ENCODE measurements at regions not wholly inside any gene's neighbourhood (a gene's known extent, or its start where the extent isn't known, plus 50 kb on each side); places are given as distances from the start of the nearest gene placed in this dataset.

DNA sequence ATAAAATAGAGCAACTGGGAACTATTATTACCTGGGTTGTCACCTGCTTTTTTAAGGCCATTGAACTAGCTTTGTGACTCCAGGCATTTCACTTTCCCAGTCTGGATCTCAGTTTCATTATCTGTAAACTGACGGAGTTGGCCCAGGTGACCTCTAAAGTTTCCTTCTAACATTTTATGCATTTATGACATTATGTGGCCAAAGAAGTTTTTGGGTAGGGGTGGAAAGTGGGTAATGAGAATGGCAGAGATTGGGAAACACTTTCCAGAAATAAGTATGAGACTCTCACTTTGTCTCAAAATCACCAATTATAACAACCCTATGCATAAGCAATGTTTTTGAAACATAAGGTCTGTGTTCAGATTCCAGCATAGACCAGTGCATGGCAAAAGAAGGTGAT, 99.1 kb upstream of the ARHGEF3 start:
- Histone ChIP-seq H3K4me1 (no peaks in the 10 kb centered on the region), H3K27me3 (no peaks in the 10 kb centered on the region), H3K27ac (no peak overlapping the region), H3K4me3 (no peak overlapping the region), H3K9ac (ENCODE audit: low read depth in 2 of 2, low read length in 2 of 2) (no peak overlapping the region), H3K9me3 (no peaks in the 10 kb centered on the region), H3K36me3 (no peaks in the 10 kb centered on the region)
- intact Hi-C loops (cut with DNase I), result no loop called here
- TF ChIP-seq, protein P1, sequence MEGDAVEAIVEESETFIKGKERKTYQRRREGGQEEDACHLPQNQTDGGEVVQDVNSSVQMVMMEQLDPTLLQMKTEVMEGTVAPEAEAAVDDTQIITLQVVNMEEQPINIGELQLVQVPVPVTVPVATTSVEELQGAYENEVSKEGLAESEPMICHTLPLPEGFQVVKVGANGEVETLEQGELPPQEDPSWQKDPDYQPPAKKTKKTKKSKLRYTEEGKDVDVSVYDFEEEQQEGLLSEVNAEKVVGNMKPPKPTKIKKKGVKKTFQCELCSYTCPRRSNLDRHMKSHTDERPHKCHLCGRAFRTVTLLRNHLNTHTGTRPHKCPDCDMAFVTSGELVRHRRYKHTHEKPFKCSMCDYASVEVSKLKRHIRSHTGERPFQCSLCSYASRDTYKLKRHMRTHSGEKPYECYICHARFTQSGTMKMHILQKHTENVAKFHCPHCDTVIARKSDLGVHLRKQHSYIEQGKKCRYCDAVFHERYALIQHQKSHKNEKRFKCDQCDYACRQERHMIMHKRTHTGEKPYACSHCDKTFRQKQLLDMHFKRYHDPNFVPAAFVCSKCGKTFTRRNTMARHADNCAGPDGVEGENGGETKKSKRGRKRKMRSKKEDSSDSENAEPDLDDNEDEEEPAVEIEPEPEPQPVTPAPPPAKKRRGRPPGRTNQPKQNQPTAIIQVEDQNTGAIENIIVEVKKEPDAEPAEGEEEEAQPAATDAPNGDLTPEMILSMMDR (IDR thresholded peaks at IDR 0.05), result no peak
- DNase-seq, result no peak

DNA sequence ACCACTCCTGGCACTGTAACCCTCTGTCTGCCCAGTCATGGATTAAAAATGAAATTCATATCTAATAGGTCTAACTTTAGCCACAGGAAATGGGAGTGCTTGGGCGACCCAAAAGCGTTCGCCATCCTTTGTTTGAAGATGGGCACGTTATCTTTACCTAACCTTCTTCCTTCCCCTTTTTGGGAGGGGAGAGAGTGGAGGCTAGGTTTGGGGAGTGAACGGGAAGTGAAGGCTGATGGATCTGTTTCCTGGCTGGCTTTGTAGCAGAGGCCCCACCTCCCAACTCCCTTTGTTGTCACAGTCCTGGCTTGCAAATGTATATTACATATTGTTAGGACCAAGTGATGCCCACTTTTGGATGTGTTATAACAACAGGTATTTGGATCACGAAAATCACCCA, 98.1 kb upstream of the ARHGEF3 start:
- no peaks in the 10 kb centered on the region for H3K9me3 ChIP-seq
- H3K27me3 ChIP-seq, result no peaks in the 10 kb centered on the region
- H3K4me3 ChIP-seq, result no peak overlapping the region
- no peak overlapping the region for H3K9ac ChIP-seq (ENCODE audit: low read depth in 2 of 2, low read length in 2 of 2)
- TF ChIP-seq, protein P1 (IDR thresholded peaks at IDR 0.05), result no peak
- no peak overlapping the region for H3K27ac ChIP-seq
- H3K36me3 ChIP-seq, result no peaks in the 10 kb centered on the region
- DNase-seq, result no peak
- intact Hi-C loops (cut with DNase I), result no loop called here
- H3K4me1 ChIP-seq, result no peaks in the 10 kb centered on the region

DNA sequence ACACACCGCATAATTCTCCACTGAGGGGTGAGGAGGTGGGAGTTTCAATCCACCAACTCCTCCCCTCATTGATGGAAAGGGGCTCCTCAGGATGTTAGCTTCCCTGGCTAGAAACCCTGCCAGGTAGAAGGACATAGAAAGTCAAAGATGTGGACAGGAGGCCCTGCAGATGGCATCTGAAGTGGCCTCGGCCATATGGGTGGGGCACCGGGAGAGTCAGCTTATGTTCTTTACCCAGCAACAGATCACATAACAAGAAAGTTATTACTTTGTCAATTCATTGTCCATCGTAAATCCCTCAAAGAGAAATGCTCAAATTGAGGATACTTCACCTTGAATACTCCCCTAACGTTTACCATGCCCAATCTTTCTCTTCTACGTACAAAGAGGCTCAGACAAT, 97.3 kb upstream of the ARHGEF3 start:
- TF ChIP-seq, protein P1 (IDR thresholded peaks at IDR 0.05), result no peak
- Histone ChIP-seq H3K4me1 (no peaks in the 10 kb centered on the region), H3K27me3 (no peaks in the 10 kb centered on the region)

DNA sequence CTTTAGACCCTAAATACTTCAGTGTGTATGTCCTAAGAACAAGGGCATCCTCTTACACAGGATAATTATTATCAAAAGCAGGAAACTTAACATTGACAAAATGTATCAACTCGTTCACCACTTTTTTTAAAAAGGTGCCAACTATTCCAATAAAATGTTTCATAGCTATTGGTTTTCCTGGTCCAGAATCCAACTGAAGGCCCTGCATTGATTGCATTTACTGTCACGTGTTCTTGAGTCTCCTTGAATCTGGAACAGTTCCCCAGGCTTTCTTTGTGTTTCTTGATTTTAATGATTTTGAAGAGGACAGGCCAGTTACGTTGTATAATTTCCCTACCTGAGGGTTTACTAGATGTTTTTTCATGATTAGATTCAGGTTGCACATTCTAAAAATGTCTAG, 94.6 kb upstream of the ARHGEF3 start:
- TF ChIP-seq, protein P1 (IDR thresholded peaks at IDR 0.05), result no peak
- Histone ChIP-seq H3K27me3 (no peaks in the 10 kb centered on the region), H3K9ac (ENCODE audit: low read depth in 2 of 2, low read length in 2 of 2) (no peak overlapping the region), H3K9me3 (no peaks in the 10 kb centered on the region), H3K4me1 (no peaks in the 10 kb centered on the region), H3K4me3 (no peak overlapping the region), H3K27ac (no peak overlapping the region), H3K36me3 (no peaks in the 10 kb centered on the region)
- no peak for DNase-seq
- intact Hi-C loops (cut with DNase I), result no loop called here

More for the DNA sequence above, 97.3 kb upstream of the ARHGEF3 start:
- no peak for DNase-seq
- Histone ChIP-seq H3K36me3 (no peaks in the 10 kb centered on the region), H3K9ac (ENCODE audit: low read depth in 2 of 2, low read length in 2 of 2) (no peak overlapping the region), H3K9me3 (no peaks in the 10 kb centered on the region), H3K27ac (no peak overlapping the region), H3K4me3 (no peak overlapping the region)
- intact Hi-C loops (cut with DNase I), result no loop called here

DNA sequence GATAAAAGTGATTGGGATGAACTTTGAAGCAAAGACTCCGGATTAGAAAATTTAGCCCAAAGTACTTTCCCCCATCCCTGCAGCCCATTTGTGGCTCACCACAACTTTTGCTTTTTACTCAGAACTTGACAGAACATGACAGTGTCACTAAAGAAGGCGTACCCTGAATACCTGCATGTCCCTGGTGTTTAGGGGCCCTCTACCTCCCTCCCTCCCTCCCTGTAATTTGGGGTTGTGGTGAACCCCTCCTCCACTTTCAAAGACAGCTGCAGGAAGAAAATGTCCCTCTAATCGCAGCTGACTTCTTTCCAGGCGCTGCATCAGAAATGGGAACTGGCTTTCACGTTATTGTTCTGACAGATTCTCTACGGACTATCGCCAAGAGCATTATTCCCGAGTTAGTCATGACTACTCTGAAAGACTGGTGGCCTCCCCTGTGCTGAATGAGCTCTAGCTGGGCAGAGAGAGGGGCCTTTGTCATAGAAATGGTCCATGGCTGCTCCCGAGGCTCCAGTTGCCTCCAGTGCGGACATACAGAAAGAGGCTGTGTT, 93.2 kb upstream of the ARHGEF3 start:
- Histone ChIP-seq H3K27me3 (no peaks in the 10 kb centered on the region), H3K27ac (no peak overlapping the region), H3K9ac (ENCODE audit: low read depth in 2 of 2, low read length in 2 of 2) (no peak overlapping the region), H3K4me1 (no peaks in the 10 kb centered on the region), H3K36me3 (no peaks in the 10 kb centered on the region), H3K4me3 (no peak overlapping the region), H3K9me3 (no peaks in the 10 kb centered on the region)
- peak; percentile 21 for DNase-seq
- intact Hi-C loops (cut with DNase I), result no loop called here
- TF ChIP-seq, protein P1 (IDR thresholded peaks at IDR 0.05), result no peak

All from colonic mucosa (tissue), 4 donors.